ENCODE measurements at regions not wholly inside any gene's neighbourhood (a gene's known extent, or its start where the extent isn't known, plus 50 kb on each side); places are given as distances from the start of the nearest gene placed in this dataset.

GRCh38 chr14:22226381-22226780 is 362.6 kb downstream of the DAD1 start:
- Histone ChIP-seq H3K27ac (ENCODE audit: low read depth, low read length) (no peak overlapping the region), H3K27me3 (ENCODE audit: control insufficient read depth in 1 of 2, insufficient read depth in 2 of 2, low read length in 2 of 2) (no peaks in the 10 kb centered on the region), H3K9ac (ENCODE audit: low read depth in 1 of 2, low read length in 2 of 2) (no peak overlapping the region), H3K36me3 (ENCODE audit: control insufficient read depth in 1 of 2, insufficient read depth in 2 of 2, low read length in 2 of 2) (no peaks in the 10 kb centered on the region), H3K4me3 (ENCODE audit: low read depth in 1 of 2, low read length in 2 of 2) (no peak overlapping the region), H3K4me1 (ENCODE audit: control insufficient read depth in 1 of 2, insufficient read depth in 2 of 2, low read length in 2 of 2) (no peaks in the 10 kb centered on the region), H3K9me3 (ENCODE audit: control insufficient read depth in 1 of 2, low read length in 2 of 2) (no peaks in the 10 kb centered on the region)

- no peak overlapping the region for H3K4me3 ChIP-seq (ENCODE audit: low read depth in 1 of 2, low read length in 2 of 2)
- no peaks in the 10 kb centered on the region for H3K4me1 ChIP-seq (ENCODE audit: control insufficient read depth in 1 of 2, insufficient read depth in 2 of 2, low read length in 2 of 2)
- no peak overlapping the region for H3K9ac ChIP-seq (ENCODE audit: low read depth in 1 of 2, low read length in 2 of 2)
- H3K36me3 ChIP-seq (ENCODE audit: control insufficient read depth in 1 of 2, insufficient read depth in 2 of 2, low read length in 2 of 2) = no peaks in the 10 kb centered on the region
- H3K9me3 ChIP-seq (ENCODE audit: control insufficient read depth in 1 of 2, low read length in 2 of 2) = no peaks in the 10 kb centered on the region
- H3K27me3 ChIP-seq (ENCODE audit: control insufficient read depth in 1 of 2, insufficient read depth in 2 of 2, low read length in 2 of 2) = no peaks in the 10 kb centered on the region
- H3K27ac ChIP-seq (ENCODE audit: low read depth, low read length) = no peak overlapping the region
Measured at GRCh38 chr14:22225516-22226140, 363.4 kb downstream of the DAD1 start.

- no peak overlapping the region for H3K4me3 ChIP-seq (ENCODE audit: low read depth in 1 of 2, low read length in 2 of 2)
- H3K9ac ChIP-seq (ENCODE audit: low read depth in 1 of 2, low read length in 2 of 2) = no peak overlapping the region
- no peaks in the 10 kb centered on the region for H3K9me3 ChIP-seq (ENCODE audit: control insufficient read depth in 1 of 2, low read length in 2 of 2)
- no peak overlapping the region for H3K27ac ChIP-seq (ENCODE audit: low read depth, low read length)
- H3K4me1 ChIP-seq (ENCODE audit: control insufficient read depth in 1 of 2, insufficient read depth in 2 of 2, low read length in 2 of 2) = no peaks in the 10 kb centered on the region
- H3K27me3 ChIP-seq (ENCODE audit: control insufficient read depth in 1 of 2, insufficient read depth in 2 of 2, low read length in 2 of 2) = no peaks in the 10 kb centered on the region
- no peaks in the 10 kb centered on the region for H3K36me3 ChIP-seq (ENCODE audit: control insufficient read depth in 1 of 2, insufficient read depth in 2 of 2, low read length in 2 of 2)
Measured at GRCh38 chr14:22221508-22221907, 367.5 kb downstream of the DAD1 start.

GRCh38 chr14:22220427-22220826 is 368.6 kb downstream of the DAD1 start:
- H3K9me3 ChIP-seq (ENCODE audit: control insufficient read depth in 1 of 2, low read length in 2 of 2) = no peaks in the 10 kb centered on the region
- no peak overlapping the region for H3K9ac ChIP-seq (ENCODE audit: low read depth in 1 of 2, low read length in 2 of 2)
- H3K27ac ChIP-seq (ENCODE audit: low read depth, low read length) = no peak overlapping the region
- H3K36me3 ChIP-seq (ENCODE audit: control insufficient read depth in 1 of 2, insufficient read depth in 2 of 2, low read length in 2 of 2) = no peaks in the 10 kb centered on the region
- H3K4me1 ChIP-seq (ENCODE audit: control insufficient read depth in 1 of 2, insufficient read depth in 2 of 2, low read length in 2 of 2) = no peaks in the 10 kb centered on the region
- no peak overlapping the region for H3K4me3 ChIP-seq (ENCODE audit: low read depth in 1 of 2, low read length in 2 of 2)
- H3K27me3 ChIP-seq (ENCODE audit: control insufficient read depth in 1 of 2, insufficient read depth in 2 of 2, low read length in 2 of 2) = no peaks in the 10 kb centered on the region

- no peaks in the 10 kb centered on the region for H3K4me1 ChIP-seq (ENCODE audit: control insufficient read depth in 1 of 2, insufficient read depth in 2 of 2, low read length in 2 of 2)
- no peaks in the 10 kb centered on the region for H3K36me3 ChIP-seq (ENCODE audit: control insufficient read depth in 1 of 2, insufficient read depth in 2 of 2, low read length in 2 of 2)
- H3K27me3 ChIP-seq (ENCODE audit: control insufficient read depth in 1 of 2, insufficient read depth in 2 of 2, low read length in 2 of 2) = no peaks in the 10 kb centered on the region
- no peak overlapping the region for H3K4me3 ChIP-seq (ENCODE audit: low read depth in 1 of 2, low read length in 2 of 2)
- no peak overlapping the region for H3K27ac ChIP-seq (ENCODE audit: low read depth, low read length)
- H3K9me3 ChIP-seq (ENCODE audit: control insufficient read depth in 1 of 2, low read length in 2 of 2) = no peaks in the 10 kb centered on the region
- no peak overlapping the region for H3K9ac ChIP-seq (ENCODE audit: low read depth in 1 of 2, low read length in 2 of 2)
Measured at GRCh38 chr14:22218728-22219127, 370.3 kb downstream of the DAD1 start.

- H3K27ac ChIP-seq (ENCODE audit: low read depth, low read length) = no peak overlapping the region
- no peaks in the 10 kb centered on the region for H3K4me1 ChIP-seq (ENCODE audit: control insufficient read depth in 1 of 2, insufficient read depth in 2 of 2, low read length in 2 of 2)
- no peaks in the 10 kb centered on the region for H3K27me3 ChIP-seq (ENCODE audit: control insufficient read depth in 1 of 2, insufficient read depth in 2 of 2, low read length in 2 of 2)
- H3K36me3 ChIP-seq (ENCODE audit: control insufficient read depth in 1 of 2, insufficient read depth in 2 of 2, low read length in 2 of 2) = no peaks in the 10 kb centered on the region
- H3K9ac ChIP-seq (ENCODE audit: low read depth in 1 of 2, low read length in 2 of 2) = no peak overlapping the region
- H3K9me3 ChIP-seq (ENCODE audit: control insufficient read depth in 1 of 2, low read length in 2 of 2) = no peaks in the 10 kb centered on the region
- no peak overlapping the region for H3K4me3 ChIP-seq (ENCODE audit: low read depth in 1 of 2, low read length in 2 of 2)
Measured at GRCh38 chr14:22213120-22213519, 375.9 kb downstream of the DAD1 start.

GRCh38 chr14:22210906-22211305 is 378.1 kb downstream of the DAD1 start:
- H3K4me3 ChIP-seq (ENCODE audit: low read depth in 1 of 2, low read length in 2 of 2) = no peak overlapping the region
- H3K9ac ChIP-seq (ENCODE audit: low read depth in 1 of 2, low read length in 2 of 2) = no peak overlapping the region
- H3K27ac ChIP-seq (ENCODE audit: low read depth, low read length) = no peak overlapping the region
- H3K9me3 ChIP-seq (ENCODE audit: control insufficient read depth in 1 of 2, low read length in 2 of 2) = no peaks in the 10 kb centered on the region
- H3K27me3 ChIP-seq (ENCODE audit: control insufficient read depth in 1 of 2, insufficient read depth in 2 of 2, low read length in 2 of 2) = no peaks in the 10 kb centered on the region
- no peaks in the 10 kb centered on the region for H3K36me3 ChIP-seq (ENCODE audit: control insufficient read depth in 1 of 2, insufficient read depth in 2 of 2, low read length in 2 of 2)
- no peaks in the 10 kb centered on the region for H3K4me1 ChIP-seq (ENCODE audit: control insufficient read depth in 1 of 2, insufficient read depth in 2 of 2, low read length in 2 of 2)

- no peaks in the 10 kb centered on the region for H3K36me3 ChIP-seq (ENCODE audit: control insufficient read depth in 1 of 2, insufficient read depth in 2 of 2, low read length in 2 of 2)
- no peak overlapping the region for H3K27ac ChIP-seq (ENCODE audit: low read depth, low read length)
- H3K4me1 ChIP-seq (ENCODE audit: control insufficient read depth in 1 of 2, insufficient read depth in 2 of 2, low read length in 2 of 2) = no peaks in the 10 kb centered on the region
- H3K9me3 ChIP-seq (ENCODE audit: control insufficient read depth in 1 of 2, low read length in 2 of 2) = no peaks in the 10 kb centered on the region
- H3K4me3 ChIP-seq (ENCODE audit: low read depth in 1 of 2, low read length in 2 of 2) = no peak overlapping the region
- no peaks in the 10 kb centered on the region for H3K27me3 ChIP-seq (ENCODE audit: control insufficient read depth in 1 of 2, insufficient read depth in 2 of 2, low read length in 2 of 2)
- no peak overlapping the region for H3K9ac ChIP-seq (ENCODE audit: low read depth in 1 of 2, low read length in 2 of 2)
Measured at GRCh38 chr14:22210026-22210425, 379.0 kb downstream of the DAD1 start.

GRCh38 chr14:22203036-22203435 is 386.0 kb downstream of the DAD1 start:
- no peak overlapping the region for H3K9ac ChIP-seq (ENCODE audit: low read depth in 1 of 2, low read length in 2 of 2)
- H3K4me1 ChIP-seq (ENCODE audit: control insufficient read depth in 1 of 2, insufficient read depth in 2 of 2, low read length in 2 of 2) = no peaks in the 10 kb centered on the region
- H3K4me3 ChIP-seq (ENCODE audit: low read depth in 1 of 2, low read length in 2 of 2) = no peak overlapping the region
- H3K27me3 ChIP-seq (ENCODE audit: control insufficient read depth in 1 of 2, insufficient read depth in 2 of 2, low read length in 2 of 2) = no peaks in the 10 kb centered on the region
- H3K36me3 ChIP-seq (ENCODE audit: control insufficient read depth in 1 of 2, insufficient read depth in 2 of 2, low read length in 2 of 2) = no peaks in the 10 kb centered on the region
- no peak overlapping the region for H3K27ac ChIP-seq (ENCODE audit: low read depth, low read length)
- H3K9me3 ChIP-seq (ENCODE audit: control insufficient read depth in 1 of 2, low read length in 2 of 2) = peaks cover 6% of the 10 kb centered on the region in 2 donors

- Histone ChIP-seq H3K27me3 (ENCODE audit: control insufficient read depth in 1 of 2, insufficient read depth in 2 of 2, low read length in 2 of 2) (no peaks in the 10 kb centered on the region), H3K4me3 (ENCODE audit: low read depth in 1 of 2, low read length in 2 of 2) (no peak overlapping the region), H3K4me1 (ENCODE audit: control insufficient read depth in 1 of 2, insufficient read depth in 2 of 2, low read length in 2 of 2) (no peaks in the 10 kb centered on the region), H3K9me3 (ENCODE audit: control insufficient read depth in 1 of 2, low read length in 2 of 2) (peaks cover 6 to 7% of the 10 kb centered on the region in 2 donors), H3K9ac (ENCODE audit: low read depth in 1 of 2, low read length in 2 of 2) (no peak overlapping the region), H3K27ac (ENCODE audit: low read depth, low read length) (no peak overlapping the region), H3K36me3 (ENCODE audit: control insufficient read depth in 1 of 2, insufficient read depth in 2 of 2, low read length in 2 of 2) (no peaks in the 10 kb centered on the region)
Measured at GRCh38 chr14:22202313-22202712, 386.7 kb downstream of the DAD1 start.

Measured in duodenal mucosa (tissue), 2 donors.